ENCODE measurements at regions not wholly inside any gene's neighbourhood (a gene's known extent, or its start where the extent isn't known, plus 50 kb on each side); places are given as distances from the start of the nearest gene placed in this dataset.
"Not testable (repeated sequence)": the region's sequence is repeated elsewhere in the genome, so short reads cannot be mapped to it uniquely, and the experiment has no call there.

- ATAC-seq (no peak), DNase-seq (no peak)
- intact Hi-C loops (cut with DNase I, micrococcal nuclease), result no loop called here
Measured at GRCh38 chr3:21055015-21055414, 696.0 kb downstream of the ZNF385D start.

- no peak for DNase-seq
- intact Hi-C loops (cut with DNase I, micrococcal nuclease), result no loop called here
- ATAC-seq, result no peak
Measured at GRCh38 chr3:21054064-21054463, 696.9 kb downstream of the ZNF385D start.

- no peak for DNase-seq
- ATAC-seq, result no peak
- intact Hi-C loops (cut with DNase I, micrococcal nuclease), result no loop called here
Measured at GRCh38 chr3:21049334-21050062, 701.5 kb downstream of the ZNF385D start.

GRCh38 chr3:21043139-21043538, 707.9 kb downstream of the ZNF385D start:
- DNase-seq, result no peak
- intact Hi-C loops (cut with DNase I, micrococcal nuclease), result no loop called here
- no peak for ATAC-seq

- no peak for ATAC-seq
- intact Hi-C loops (cut with DNase I, micrococcal nuclease), result no loop called here
- no peak for DNase-seq
Measured at GRCh38 chr3:21042184-21042583, 708.8 kb downstream of the ZNF385D start.

GRCh38 chr3:21041621-21042020, 709.4 kb downstream of the ZNF385D start:
- ATAC-seq, result no peak
- DNase-seq, result no peak
- intact Hi-C loops (cut with DNase I, micrococcal nuclease), result no loop called here

- no peak for ATAC-seq
- intact Hi-C loops (cut with DNase I, micrococcal nuclease), result no loop called here
- no peak for DNase-seq
Measured at GRCh38 chr3:21036888-21037287, 714.1 kb downstream of the ZNF385D start.

GRCh38 chr3:21028412-21028811, 722.6 kb downstream of the ZNF385D start:
- ATAC-seq (no peak), DNase-seq (no peak)
- intact Hi-C loops (cut with DNase I, micrococcal nuclease), result no loop called here

GRCh38 chr3:21024563-21024962, 726.4 kb downstream of the ZNF385D start:
- ATAC-seq (no peak), DNase-seq (no peak)
- intact Hi-C loops (cut with DNase I, micrococcal nuclease), result no loop called here

- DNase-seq (no peak), ATAC-seq (no peak)
- intact Hi-C loops (cut with DNase I, micrococcal nuclease), result no loop called here
Measured at GRCh38 chr3:21020681-21021080, 730.3 kb downstream of the ZNF385D start.

- ATAC-seq (no peak), DNase-seq (no peak)
- intact Hi-C loops (cut with DNase I, micrococcal nuclease), result no loop called here
Measured at GRCh38 chr3:21020043-21020442, 731.0 kb downstream of the ZNF385D start.

GRCh38 chr3:21017115-21017852, 733.7 kb downstream of the ZNF385D start:
- ATAC-seq (no peak), DNase-seq (no peak)
- intact Hi-C loops (cut with DNase I, micrococcal nuclease), result no loop called here

GRCh38 chr3:21013566-21013965, 737.4 kb downstream of the ZNF385D start:
- ATAC-seq (no peak), DNase-seq (no peak)
- intact Hi-C loops (cut with DNase I, micrococcal nuclease), result no loop called here

- no peak for ATAC-seq
- DNase-seq, result no peak
- intact Hi-C loops (cut with DNase I, micrococcal nuclease), result no loop called here
Measured at GRCh38 chr3:20999661-21000060, 751.3 kb downstream of the ZNF385D start.

- ATAC-seq, result no peak
- no peak for DNase-seq
- intact Hi-C loops (cut with DNase I, micrococcal nuclease), result no loop called here
Measured at GRCh38 chr3:20997183-20997582, 753.8 kb downstream of the ZNF385D start.

GRCh38 chr3:20990896-20991295, 760.1 kb downstream of the ZNF385D start:
- intact Hi-C loops (cut with DNase I, micrococcal nuclease), result no loop called here
- no peak for ATAC-seq

GRCh38 chr3:20989653-20990052, 761.4 kb downstream of the ZNF385D start:
- DNase-seq; intact Hi-C loops (cut with DNase I, micrococcal nuclease); ATAC-seq: not testable (repeated sequence)

More at GRCh38 chr3:20990896-20991295, 760.1 kb downstream of the ZNF385D start:
- DNase-seq, result no peak

GRCh38 chr3:20984594-20985205, 766.3 kb downstream of the ZNF385D start:
- DNase-seq (no peak), ATAC-seq (no peak)
- intact Hi-C loops (cut with DNase I, micrococcal nuclease), result no loop called here

- ATAC-seq (no peak), DNase-seq (no peak)
- intact Hi-C loops (cut with DNase I, micrococcal nuclease), result no loop called here
Measured at GRCh38 chr3:20975188-20975651, 775.8 kb downstream of the ZNF385D start.

- ATAC-seq (no peak), DNase-seq (no peak)
- intact Hi-C loops (cut with DNase I, micrococcal nuclease), result no loop called here
Measured at GRCh38 chr3:20974396-20974795, 776.6 kb downstream of the ZNF385D start.
